ENCODE measurements at regions not wholly inside any gene's neighbourhood (a gene's known extent, or its start where the extent isn't known, plus 50 kb on each side); places are given as distances from the start of the nearest gene placed in this dataset.

GRCh38 chr18:67001052-67001451, 397.2 kb upstream of the CDH19 start:
- Histone ChIP-seq H4K20me1 (replicated peaks in 1 of 2; ENCODE audit: control insufficient read depth in 1 of 2, insufficient read depth in 2 of 2, low read length in 2 of 2) (no peaks in the 10 kb centered on the region), H3K27ac (ENCODE audit: low read depth, low read length) (no peak overlapping the region), H2AK5ac (ENCODE audit: low read depth, low read length) (no peak overlapping the region), H2BK120ac (replicated peaks; ENCODE audit: low read depth, low read length) (no peak overlapping the region), H3K4me2 (ENCODE audit: insufficient read depth in 1 of 2, low read depth in 2 of 2, low read length in 2 of 2) (no peak overlapping the region), H3K56ac (replicated peaks; ENCODE audit: insufficient read length, low read depth, low read length) (no peak overlapping the region), H3K18ac (ENCODE audit: extremely low read depth, low read length) (no peak overlapping the region), H2AFZ (ENCODE audit: low read length) (no peak overlapping the region), H3K36me3 (ENCODE audit: control insufficient read depth in 2 of 4, insufficient read depth in 4 of 4, low read length in 3 of 4) (no peaks in the 10 kb centered on the region), H4K8ac (ENCODE audit: extremely low read depth, insufficient read depth, low read length) (no peak overlapping the region), H3K23ac (ENCODE audit: insufficient read length) (no peak overlapping the region), H3K4ac (replicated peaks; ENCODE audit: insufficient read length, low read depth, low read length) (no peak overlapping the region), H2BK12ac (ENCODE audit: low read depth, low read length) (no peak overlapping the region), H3K23me2 (ENCODE audit: low read depth, low read length) (no peaks in the 10 kb centered on the region), H2BK5ac (ENCODE audit: low read depth, low read length) (no peak overlapping the region), H4K5ac (ENCODE audit: insufficient read length, low read depth, low read length) (no peak overlapping the region), H3K4me3 (ENCODE audit: extremely low read depth in 1 of 4, insufficient read depth in 2 of 4, low read depth in 3 of 4, low read length in 4 of 4) (no peak overlapping the region), H3K27me3 (replicated peaks in 1 of 4; ENCODE audit: control insufficient read depth in 3 of 4, extremely low read depth in 1 of 4, insufficient read depth in 3 of 4, low read length in 3 of 4) (no peaks in the 10 kb centered on the region), H2BK15ac (ENCODE audit: low read length) (no peak overlapping the region), H3K79me1 (ENCODE audit: low read depth, low read length) (no peaks in the 10 kb centered on the region), H3K79me2 (ENCODE audit: control insufficient read depth in 1 of 2, insufficient read depth in 2 of 2, low read length in 2 of 2) (no peaks in the 10 kb centered on the region), H3K9me3 (ENCODE audit: insufficient read depth in 2 of 2, low read depth in 1 of 2, low read length in 1 of 2) (no peaks in the 10 kb centered on the region), H2BK20ac (ENCODE audit: low read length) (no peak overlapping the region), H4K91ac (replicated peaks; ENCODE audit: insufficient read length, low read length) (no peak overlapping the region), H3K14ac (ENCODE audit: insufficient read length) (no peak overlapping the region), H3K4me1 (replicated peaks in 1 of 4; ENCODE audit: control insufficient read depth in 3 of 4, insufficient read depth in 4 of 4, low read length in 3 of 4) (no peaks in the 10 kb centered on the region), H3K9ac (replicated peaks in 1 of 4; ENCODE audit: extremely low read depth in 1 of 4, low read depth in 3 of 4, low read length in 3 of 4) (no peak overlapping the region)
- TF ChIP-seq BCL11A (IDR thresholded peaks at IDR 0.05; ENCODE audit: low read depth in 2 of 2, low read length in 2 of 2): no peak
- no peak for TF ChIP-seq MAFK (IDR thresholded peaks at IDR 0.05; ENCODE audit: low read depth, low read length)
- no peak for TF ChIP-seq BACH1 (IDR thresholded peaks at IDR 0.05; ENCODE audit: low read length)
- TF ChIP-seq SIN3A (conservative IDR thresholded peaks at IDR 0.05 in 1 of 2, IDR thresholded peaks at IDR 0.05 in 1 of 2; ENCODE audit: low read depth in 1 of 2, low read length in 2 of 2): no peak
- TF ChIP-seq EGR1 (IDR thresholded peaks at IDR 0.05; ENCODE audit: borderline replicate concordance, low read depth, low read length): no peak
- TF ChIP-seq, protein P1, sequence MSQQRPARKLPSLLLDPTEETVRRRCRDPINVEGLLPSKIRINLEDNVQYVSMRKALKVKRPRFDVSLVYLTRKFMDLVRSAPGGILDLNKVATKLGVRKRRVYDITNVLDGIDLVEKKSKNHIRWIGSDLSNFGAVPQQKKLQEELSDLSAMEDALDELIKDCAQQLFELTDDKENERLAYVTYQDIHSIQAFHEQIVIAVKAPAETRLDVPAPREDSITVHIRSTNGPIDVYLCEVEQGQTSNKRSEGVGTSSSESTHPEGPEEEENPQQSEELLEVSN (IDR thresholded peaks at IDR 0.05): no peak
- no peak for TF ChIP-seq TAF7 (optimal IDR thresholded peaks at IDR 0.05; ENCODE audit: borderline replicate concordance, low read depth, low read length)
- no peak for TF ChIP-seq TAF1 (IDR thresholded peaks at IDR 0.05; ENCODE audit: low read depth, low read length)
- TF ChIP-seq CHD1 (IDR thresholded peaks at IDR 0.05; ENCODE audit: low read depth, low read length): no peak
- no peak for TF ChIP-seq CTCF (IDR thresholded peaks at IDR 0.05; ENCODE audit: control extremely low read depth in 1 of 3, insufficient read depth in 1 of 3, low read depth in 1 of 3, low read length in 3 of 3)
- TF ChIP-seq KDM5A (IDR thresholded peaks at IDR 0.05; ENCODE audit: low read length): no peak
- no peak for FAIRE-seq
- WGBS, 2 experiments (ENCODE audit: extremely low coverage in 1 of 2, insufficient coverage in 1 of 2, insufficient read length in 1 of 2, insufficient replicate concordance in 2 of 2, low coverage in 1 of 2, low lambda C conversion rate in 2 of 2, missing lambda C conversion rate in 1 of 2): 93% methylated on average over 4 of the region's 4 CpGs; no CpG with 5 or more reads in 1 of the 2 experiments
- POLR2A ChIA-PET (ENCODE audit: partially characterized antibody): no interaction called here
- CTCF ChIA-PET (ENCODE audit: partially characterized antibody): no interaction called here
- DNase-seq (ENCODE audit: low read depth in 1 of 2, low spot score in 2 of 2): no peak

Data from H1 (cell line).